A549 (cell line): ENCODE measurements at regions not wholly inside any gene's neighbourhood (a gene's known extent, or its start where the extent isn't known, plus 50 kb on each side); places are given as distances from the start of the nearest gene placed in this dataset.

Experiments used
- ATAC-seq, 2 experiments: fragments of 200-7000 bp in 1 of 2; fragments of >200 bp in 1 of 2; cut with Nextera tagmentation in 1 of 2; cut with Tn5 transposase in 1 of 2; 3 replicates each; pipeline versions ENCODE4 v1.8.0 to v1.9.1; 2018 to 2020; ENCODE audit warnings: mild to moderate bottlenecking in 1 of 2, moderate library complexity in 1 of 2
- CTCF ChIA-PET: fragments of 300-600 bp; sonication (Branson Sonifier 250); formaldehyde crosslinking; extraction: SDS; loops from one replicate; lab custom pipeline; 2021; ENCODE audit warnings: antibody characterized with exemption, inconsistent platforms; lab: Yijun Ruan, JAX
- POLR2A ChIA-PET: fragments of 350-600 bp; formaldehyde crosslinking; extraction: SDS; loops from one replicate; lab custom pipeline; 2021; ENCODE audit warnings: antibody characterized with exemption, inconsistent platforms; lab: Yijun Ruan, JAX
- DNase-seq, 2 experiments: peaks; one replicate each; pipeline versions ENCODE4 v3.0.0 to v3.0.0-alpha.2; 2011 to 2016; ENCODE audit warnings: low read depth in 1 of 2, low spot score in 1 of 2
- FAIRE-seq: peaks from 2 replicates; lab custom pipeline; 2011; peaks lifted over from hg19 to GRCh38; lab: Jason Lieb, UNC
- H3K27ac ChIP-seq, 2 experiments: fragments of >200 bp; sonication (Bioruptor Twin); formaldehyde crosslinking; 3 replicates each; pipeline ENCODE4 v1.5.1; 2016 to 2017
- H3K4me1 ChIP-seq: fragments of >200 bp; sonication (Bioruptor Twin); formaldehyde crosslinking; 3 replicates; pipeline ENCODE4 v1.6.1; 2016
- H3K4me2 ChIP-seq: fragments of >200 bp; sonication (Bioruptor Twin); formaldehyde crosslinking; 3 replicates; pipeline ENCODE4 v1.6.1; 2016
- H3K4me3 ChIP-seq: fragments of >200 bp; sonication (Bioruptor Twin); formaldehyde crosslinking; 3 replicates; pipeline ENCODE4 v1.5.1; 2016
- H3K9me3 ChIP-seq: fragments of >200 bp; sonication (Bioruptor Twin); formaldehyde crosslinking; 3 replicates; pipeline ENCODE4 v1.6.1; 2016
- CBX8 ChIP-seq: fragments of 200-600 bp; sonication (generic); IDR thresholded peaks from 2 replicates; pipeline ENCODE4 v1.6.1; 2016
- EHMT2 ChIP-seq: fragments of 200-600 bp; sonication (generic); IDR thresholded peaks from 2 replicates; pipeline ENCODE4 v1.6.1; 2016; ENCODE audit warnings: antibody characterized with exemption, low read depth, mild to moderate bottlenecking, moderate library complexity
- EP300 ChIP-seq, 2 experiments: fragments of >200 bp; sonication (Bioruptor Twin); formaldehyde crosslinking; IDR thresholded peaks; 2 replicates in 1 of 2; 3 replicates in 1 of 2; pipeline ENCODE4 v1.6.1; 2016 to 2017
- ESRRA ChIP-seq: fragments of 150-350 bp; IDR thresholded peaks from 2 replicates; pipeline ENCODE4 v1.6.1; 2014; ENCODE audit warnings: mild to moderate bottlenecking, low read length, borderline replicate concordance
- FOSB ChIP-seq: fragments of 250-450 bp; sonication (Bioruptor Pico); IDR thresholded peaks from 2 replicates; pipeline ENCODE4 v1.5.0; 2020; ENCODE audit warnings: mild to moderate bottlenecking, moderate library complexity
- FOSL2 ChIP-seq, 2 experiments: fragments of 450-650 bp in 1 of 2; fragments of >200 bp in 1 of 2; sonication (Bioruptor Twin) in 1 of 2; formaldehyde crosslinking; IDR thresholded peaks; 2 replicates each; pipeline versions ENCODE4 v1.5.0 to v1.6.1; 2016 to 2020; ENCODE audit warnings: mild to moderate bottlenecking in 1 of 2, moderate library complexity in 1 of 2
- HOXA7 ChIP-seq: fragments of 250-450 bp; sonication (Bioruptor Pico); IDR thresholded peaks from 2 replicates; pipeline ENCODE4 v1.5.0; 2020; ENCODE audit warnings: mild to moderate bottlenecking, moderate library complexity
- HOXB13 ChIP-seq: fragments of 250-450 bp; sonication (Bioruptor Pico); IDR thresholded peaks from 2 replicates; pipeline ENCODE4 v1.5.0; 2020; ENCODE audit warnings: low read depth, mild to moderate bottlenecking, moderate library complexity
- HOXB5 ChIP-seq: fragments of 250-450 bp; sonication (Bioruptor Pico); IDR thresholded peaks from 2 replicates; pipeline ENCODE4 v1.5.0; 2020; ENCODE audit warnings: mild to moderate bottlenecking, moderate library complexity
- JUN ChIP-seq, 2 experiments: fragments of >200 bp; sonication (Bioruptor Twin); formaldehyde crosslinking; IDR thresholded peaks; 2 replicates in 1 of 2; 3 replicates in 1 of 2; pipeline ENCODE4 v1.6.1; 2016 to 2017
- MAFK ChIP-seq: fragments of 450-650 bp; IDR thresholded peaks from 2 replicates; pipeline ENCODE4 v1.6.1; 2014; ENCODE audit not compliant: partially characterized antibody
- MAZ ChIP-seq: fragments of 150-350 bp; IDR thresholded peaks from 2 replicates; pipeline ENCODE4 v1.6.1; 2014; ENCODE audit warnings: antibody characterized with exemption, low read depth, low read length, borderline replicate concordance
- MYC ChIP-seq: IDR thresholded peaks from 2 replicates; pipeline ENCODE4 v1.6.1; 2012; ENCODE audit warnings: mild to moderate bottlenecking, inconsistent platforms, low read length, improper control_type of control experiment, borderline replicate concordance
- NR3C1 ChIP-seq: fragments of >200 bp; sonication (Bioruptor Twin); formaldehyde crosslinking; IDR thresholded peaks from 3 replicates; pipeline ENCODE4 v1.6.1; 2017
- POLR2AphosphoS2 ChIP-seq: conservative IDR thresholded peaks from 2 replicates; pipeline ENCODE4 v1.6.1; 2012; ENCODE audit warnings: low read length, improper control_type of control experiment, inconsistent platforms
- RAD21 ChIP-seq, 2 experiments: fragments of >200 bp in 1 of 2; sonication (Bioruptor Twin) in 1 of 2; formaldehyde crosslinking in 1 of 2; IDR thresholded peaks in 1 of 2; conservative IDR thresholded peaks in 1 of 2; 2 replicates in 1 of 2; 3 replicates in 1 of 2; pipeline ENCODE4 v1.6.1; 2012 to 2018; ENCODE audit warnings: inconsistent platforms in 1 of 2
- RARB ChIP-seq: fragments of 250-450 bp; sonication (Bioruptor Pico); IDR thresholded peaks from 2 replicates; pipeline ENCODE4 v1.8.0; 2021; ENCODE audit warnings: mild to moderate bottlenecking, moderate library complexity
- RCOR1 ChIP-seq: fragments of 150-350 bp; IDR thresholded peaks from 2 replicates; pipeline ENCODE4 v1.6.1; 2014; ENCODE audit warnings: antibody characterized with exemption, low read length, low read depth
- RNF2 ChIP-seq: fragments of 200-600 bp; sonication (generic); IDR thresholded peaks from 2 replicates; pipeline ENCODE4 v1.6.1; 2016; ENCODE audit warnings: low read depth, mild to moderate bottlenecking, antibody characterized with exemption, moderate library complexity, borderline replicate concordance
- SMC3 ChIP-seq: fragments of >200 bp; sonication (Bioruptor Twin); formaldehyde crosslinking; IDR thresholded peaks from 3 replicates; pipeline ENCODE4 v1.6.1; 2018; ENCODE audit warnings: inconsistent platforms
- SREBF2 ChIP-seq: fragments of 450-650 bp; IDR thresholded peaks from 2 replicates; pipeline ENCODE4 v1.6.1; 2014; ENCODE audit warnings: mild to moderate bottlenecking, moderate library complexity
- ZC3H11A ChIP-seq: fragments of 450-650 bp; IDR thresholded peaks from 2 replicates; pipeline ENCODE4 v1.6.1; 2014; ENCODE audit warnings: antibody characterized with exemption, mild to moderate bottlenecking
- ZNF302 ChIP-seq: fragments of 250-450 bp; sonication (Bioruptor Pico); IDR thresholded peaks from 2 replicates; pipeline ENCODE4 v1.9.0; 2021; ENCODE audit warnings: inconsistent platforms, mild to moderate bottlenecking, moderate library complexity
- ZSCAN20 ChIP-seq: fragments of 250-450 bp; sonication (Bioruptor Pico); IDR thresholded peaks from 2 replicates; pipeline ENCODE4 v1.8.0; 2022; ENCODE audit warnings: mild to moderate bottlenecking, moderate library complexity
- WGBS: methylation state at CpG from one replicate; pipeline ENCODE4 v1.1.6; 2017; ENCODE audit errors: missing lambda C conversion rate; 5-methylcytosine and 5-hydroxymethylcytosine counted together
- TF ChIP-seq, protein P1 (sequence below): IDR thresholded peaks from 2 replicates; pipeline ENCODE4 v1.6.1; 2012; ENCODE audit warnings: low read depth, borderline replicate concordance
- TF ChIP-seq, protein P2 (sequence below): fragments of >200 bp; sonication (Bioruptor Twin); formaldehyde crosslinking; IDR thresholded peaks from 2 replicates; pipeline ENCODE4 v1.6.1; 2016
- TF ChIP-seq, protein P3 (sequence below): fragments of 250-450 bp; sonication (Bioruptor Pico); IDR thresholded peaks from 2 replicates; pipeline ENCODE4 v1.5.0; 2020; ENCODE audit warnings: low read depth, mild to moderate bottlenecking, moderate library complexity
- TF ChIP-seq, protein P4 (sequence below): fragments of >200 bp; sonication (Bioruptor Twin); formaldehyde crosslinking; IDR thresholded peaks from 3 replicates; pipeline ENCODE4 v1.6.1; 2016

DNA sequence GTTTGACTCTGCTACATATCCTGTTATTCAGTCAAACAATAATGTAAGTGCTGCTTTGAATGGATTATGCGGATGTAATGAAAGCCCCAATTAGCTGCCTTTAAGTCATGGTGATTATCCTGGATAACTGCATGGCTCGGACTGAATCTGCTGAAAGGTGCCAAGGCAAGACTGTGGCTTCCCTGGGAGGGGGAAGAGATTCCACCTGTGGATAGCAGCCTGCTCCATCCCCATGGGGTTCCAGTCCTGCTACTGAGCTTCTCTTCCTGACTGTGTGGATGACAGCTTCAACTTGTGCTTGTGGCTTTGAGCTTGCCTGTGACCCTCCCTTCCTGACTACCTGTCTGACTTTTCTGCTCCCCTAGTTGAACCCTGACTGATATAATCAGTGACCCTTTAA lies 540.0 kb upstream of the GYPC start:
- no peaks in the 10 kb centered on the region for H3K9me3 ChIP-seq
- CTCF ChIA-PET = no interaction called here
- H3K4me2 ChIP-seq = no peak overlapping the region
- no peak overlapping the region for H3K27ac ChIP-seq
- WGBS = 44% methylated on average over 2 of the region's 2 CpGs
- H3K4me3 ChIP-seq = no peak overlapping the region
- H3K4me1 ChIP-seq = no peaks in the 10 kb centered on the region
- ATAC-seq = no peak
- no peak for FAIRE-seq
- POLR2A ChIA-PET = no interaction called here
- no peak for DNase-seq
- TF ChIP-seq CBX8 (no peak), SREBF2 (no peak), FOSL2 (IDR thresholded peaks at IDR 0.05) (no peak), FOSL2 (CRISPR knock-in tag; IDR thresholded peaks at IDR 0.05) (no peak), NR3C1 (no peak), HOXB13 (no peak), JUN (IDR thresholded peaks at IDR 0.05) (no peak), RAD21 (conservative IDR thresholded peaks at IDR 0.05 in 1 of 2, IDR thresholded peaks at IDR 0.05 in 1 of 2) (no peak), ZSCAN20 (CRISPR knock-in tag) (no peak), FOSB (no peak), ESRRA (no peak), RCOR1 (no peak)

DNA sequence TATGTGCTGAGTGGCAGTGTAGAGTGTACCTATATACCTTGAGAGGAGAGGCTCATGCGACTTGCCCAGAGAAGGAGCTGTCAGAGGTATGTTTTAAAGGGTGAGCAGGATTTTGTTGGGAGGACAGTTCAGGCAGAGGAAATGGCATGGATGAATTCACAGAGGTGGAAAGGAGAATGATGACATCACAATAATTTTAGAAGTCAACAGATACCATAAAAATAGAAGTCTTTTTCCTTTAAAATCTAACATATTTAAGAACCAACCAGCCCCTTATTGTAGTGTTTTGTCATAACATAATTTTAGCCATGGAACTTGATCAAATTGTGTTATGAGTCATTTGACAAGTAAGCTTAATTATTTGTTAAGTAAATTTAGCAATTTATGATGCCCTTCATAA lies 538.1 kb upstream of the GYPC start:
- CTCF ChIA-PET = no interaction called here
- Histone ChIP-seq H3K27ac (no peak overlapping the region), H3K9me3 (no peaks in the 10 kb centered on the region), H3K4me3 (no peak overlapping the region)
- FAIRE-seq (no peak), DNase-seq (no peak), ATAC-seq (no peak)
- WGBS = 14% methylated on average over 1 of the region's 1 CpG
- TF ChIP-seq POLR2AphosphoS2 (no peak), EHMT2 (no peak), ZC3H11A (no peak), CBX8 (no peak), HOXA7 (CRISPR knock-in tag) (no peak), MAZ (no peak), MAFK (no peak), HOXB5 (CRISPR knock-in tag) (no peak), JUN (IDR thresholded peaks at IDR 0.05) (no peak), EP300 (IDR thresholded peaks at IDR 0.05) (no peak), MYC (no peak), RNF2 (no peak), SMC3 (no peak), RARB (no peak), ZNF302 (CRISPR knock-in tag) (no peak)
- TF ChIP-seq, protein P1, sequence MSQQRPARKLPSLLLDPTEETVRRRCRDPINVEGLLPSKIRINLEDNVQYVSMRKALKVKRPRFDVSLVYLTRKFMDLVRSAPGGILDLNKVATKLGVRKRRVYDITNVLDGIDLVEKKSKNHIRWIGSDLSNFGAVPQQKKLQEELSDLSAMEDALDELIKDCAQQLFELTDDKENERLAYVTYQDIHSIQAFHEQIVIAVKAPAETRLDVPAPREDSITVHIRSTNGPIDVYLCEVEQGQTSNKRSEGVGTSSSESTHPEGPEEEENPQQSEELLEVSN = no peak
- TF ChIP-seq, protein P2, sequence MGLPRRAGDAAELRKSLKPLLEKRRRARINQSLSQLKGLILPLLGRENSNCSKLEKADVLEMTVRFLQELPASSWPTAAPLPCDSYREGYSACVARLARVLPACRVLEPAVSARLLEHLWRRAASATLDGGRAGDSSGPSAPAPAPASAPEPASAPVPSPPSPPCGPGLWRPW = no peak
- TF ChIP-seq, protein P3, sequence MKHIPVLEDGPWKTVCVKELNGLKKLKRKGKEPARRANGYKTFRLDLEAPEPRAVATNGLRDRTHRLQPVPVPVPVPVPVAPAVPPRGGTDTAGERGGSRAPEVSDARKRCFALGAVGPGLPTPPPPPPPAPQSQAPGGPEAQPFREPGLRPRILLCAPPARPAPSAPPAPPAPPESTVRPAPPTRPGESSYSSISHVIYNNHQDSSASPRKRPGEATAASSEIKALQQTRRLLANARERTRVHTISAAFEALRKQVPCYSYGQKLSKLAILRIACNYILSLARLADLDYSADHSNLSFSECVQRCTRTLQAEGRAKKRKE (CRISPR knock-in tag) = no peak
- TF ChIP-seq, protein P4, sequence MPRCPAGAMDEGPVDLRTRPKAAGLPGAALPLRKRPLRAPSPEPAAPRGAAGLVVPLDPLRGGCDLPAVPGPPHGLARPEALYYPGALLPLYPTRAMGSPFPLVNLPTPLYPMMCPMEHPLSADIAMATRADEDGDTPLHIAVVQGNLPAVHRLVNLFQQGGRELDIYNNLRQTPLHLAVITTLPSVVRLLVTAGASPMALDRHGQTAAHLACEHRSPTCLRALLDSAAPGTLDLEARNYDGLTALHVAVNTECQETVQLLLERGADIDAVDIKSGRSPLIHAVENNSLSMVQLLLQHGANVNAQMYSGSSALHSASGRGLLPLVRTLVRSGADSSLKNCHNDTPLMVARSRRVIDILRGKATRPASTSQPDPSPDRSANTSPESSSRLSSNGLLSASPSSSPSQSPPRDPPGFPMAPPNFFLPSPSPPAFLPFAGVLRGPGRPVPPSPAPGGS = no peak
- TF ChIP-seq, all 56 proteins: peak for 0
- no peaks in the 10 kb centered on the region for H3K4me1 ChIP-seq
- H3K4me2 ChIP-seq = no peak overlapping the region
- POLR2A ChIA-PET = no interaction called here
